ENCODE measurements at regions not wholly inside any gene's neighbourhood (a gene's known extent, or its start where the extent isn't known, plus 50 kb on each side); places are given as distances from the start of the nearest gene placed in this dataset.

- TF ChIP-seq ATF6 (CRISPR knock-in tag; IDR thresholded peaks at IDR 0.05) = no peak
- no peak for TF ChIP-seq TCF7 (CRISPR knock-in tag; IDR thresholded peaks at IDR 0.05; ENCODE audit: low read depth)
- no peak for TF ChIP-seq CREB1 (CRISPR knock-in tag; IDR thresholded peaks at IDR 0.05)
- TF ChIP-seq CTCF (IDR thresholded peaks at IDR 0.05) = no peak
- no peak for TF ChIP-seq USF2 (CRISPR knock-in tag; IDR thresholded peaks at IDR 0.05)
These were observed 408.2 kb downstream of the TBC1D4 start for GRCh38 chr13:75073786-75074185.

Measured in WTC11 (cell line).